ENCODE measurements at regions not wholly inside any gene's neighbourhood (a gene's known extent, or its start where the extent isn't known, plus 50 kb on each side); places are given as distances from the start of the nearest gene placed in this dataset.
A peak's percentile ranks its signal among the peaks of the same experiment; 100 is the strongest.

- Histone ChIP-seq H3K27ac (ENCODE audit: low read depth, low read length) (no peak overlapping the region), H3K9ac (ENCODE audit: low read depth in 1 of 3, low read length in 3 of 3) (no peak overlapping the region), H3K36me3 (ENCODE audit: control insufficient read depth in 3 of 3, insufficient read depth in 3 of 3, low read length in 3 of 3) (no peaks in the 10 kb centered on the region), H3K4me1 (ENCODE audit: control insufficient read depth in 3 of 3, insufficient read depth in 3 of 3, low read length in 3 of 3) (no peaks in the 10 kb centered on the region), H3K27me3 (ENCODE audit: control insufficient read depth in 3 of 3, insufficient read depth in 3 of 3, low read length in 3 of 3) (no peaks in the 10 kb centered on the region), H3K9me3 (ENCODE audit: control insufficient read depth in 3 of 3, low read length in 3 of 3) (no peaks in the 10 kb centered on the region), H3K4me3 (ENCODE audit: low read length in 3 of 3) (no peak overlapping the region)
These were observed 171.4 kb upstream of the BLID start for GRCh38 chr11:122287401-122287800.

GRCh38 chr11:122285070-122285988 lies 169.3 kb upstream of the BLID start:
- Histone ChIP-seq H3K4me1 (ENCODE audit: control insufficient read depth in 3 of 3, insufficient read depth in 3 of 3, low read length in 3 of 3) (peaks cover 3 to 5% (median 3%) of the 10 kb centered on the region in 3 donors), H3K9ac (ENCODE audit: low read depth in 1 of 3, low read length in 3 of 3) (no peak overlapping the region), H3K36me3 (ENCODE audit: control insufficient read depth in 3 of 3, insufficient read depth in 3 of 3, low read length in 3 of 3) (no peaks in the 10 kb centered on the region), H3K9me3 (ENCODE audit: control insufficient read depth in 3 of 3, low read length in 3 of 3) (no peaks in the 10 kb centered on the region), H3K27ac (ENCODE audit: low read depth, low read length) (no peak overlapping the region), H3K27me3 (ENCODE audit: control insufficient read depth in 3 of 3, insufficient read depth in 3 of 3, low read length in 3 of 3) (no peaks in the 10 kb centered on the region), H3K4me3 (ENCODE audit: low read length in 3 of 3) (no peak overlapping the region)

GRCh38 chr11:122280870-122281269 lies 164.9 kb upstream of the BLID start:
- Histone ChIP-seq H3K36me3 (ENCODE audit: control insufficient read depth in 3 of 3, insufficient read depth in 3 of 3, low read length in 3 of 3) (no peaks in the 10 kb centered on the region), H3K27me3 (ENCODE audit: control insufficient read depth in 3 of 3, insufficient read depth in 3 of 3, low read length in 3 of 3) (no peaks in the 10 kb centered on the region), H3K4me1 (ENCODE audit: control insufficient read depth in 3 of 3, insufficient read depth in 3 of 3, low read length in 3 of 3) (peaks cover 3 to 5% (median 3%) of the 10 kb centered on the region in 3 donors), H3K9me3 (ENCODE audit: control insufficient read depth in 3 of 3, low read length in 3 of 3) (no peaks in the 10 kb centered on the region), H3K4me3 (ENCODE audit: low read length in 3 of 3) (no peak overlapping the region), H3K27ac (ENCODE audit: low read depth, low read length) (no peak overlapping the region), H3K9ac (ENCODE audit: low read depth in 1 of 3, low read length in 3 of 3) (no peak overlapping the region)

- Histone ChIP-seq H3K27me3 (ENCODE audit: control insufficient read depth in 3 of 3, insufficient read depth in 3 of 3, low read length in 3 of 3) (no peaks in the 10 kb centered on the region), H3K4me3 (ENCODE audit: low read length in 3 of 3) (no peak overlapping the region), H3K9me3 (ENCODE audit: control insufficient read depth in 3 of 3, low read length in 3 of 3) (no peaks in the 10 kb centered on the region), H3K36me3 (ENCODE audit: control insufficient read depth in 3 of 3, insufficient read depth in 3 of 3, low read length in 3 of 3) (no peaks in the 10 kb centered on the region), H3K9ac (ENCODE audit: low read depth in 1 of 3, low read length in 3 of 3) (no peak overlapping the region), H3K4me1 (ENCODE audit: control insufficient read depth in 3 of 3, insufficient read depth in 3 of 3, low read length in 3 of 3) (peaks cover 3 to 5% (median 3%) of the 10 kb centered on the region in 3 donors), H3K27ac (ENCODE audit: low read depth, low read length) (no peak overlapping the region)
These were observed 163.2 kb upstream of the BLID start for GRCh38 chr11:122279194-122279593.

- Histone ChIP-seq H3K4me3 (ENCODE audit: low read length in 3 of 3) (no peak overlapping the region), H3K9ac (ENCODE audit: low read depth in 1 of 3, low read length in 3 of 3) (no peak overlapping the region), H3K36me3 (ENCODE audit: control insufficient read depth in 3 of 3, insufficient read depth in 3 of 3, low read length in 3 of 3) (no peaks in the 10 kb centered on the region), H3K27me3 (ENCODE audit: control insufficient read depth in 3 of 3, insufficient read depth in 3 of 3, low read length in 3 of 3) (no peaks in the 10 kb centered on the region), H3K4me1 (ENCODE audit: control insufficient read depth in 3 of 3, insufficient read depth in 3 of 3, low read length in 3 of 3) (peaks cover 3 to 5% (median 3%) of the 10 kb centered on the region in 3 donors), H3K9me3 (ENCODE audit: control insufficient read depth in 3 of 3, low read length in 3 of 3) (no peaks in the 10 kb centered on the region), H3K27ac (ENCODE audit: low read depth, low read length) (no peak overlapping the region)
These were observed 161.5 kb upstream of the BLID start for GRCh38 chr11:122277493-122277892.

- Histone ChIP-seq H3K27ac (ENCODE audit: low read depth, low read length) (no peak overlapping the region), H3K4me3 (ENCODE audit: low read length in 3 of 3) (no peak overlapping the region), H3K4me1 (ENCODE audit: control insufficient read depth in 3 of 3, insufficient read depth in 3 of 3, low read length in 3 of 3) (peaks cover 12 to 15% (median 13%) of the 10 kb centered on the region in 3 donors), H3K36me3 (ENCODE audit: control insufficient read depth in 3 of 3, insufficient read depth in 3 of 3, low read length in 3 of 3) (no peaks in the 10 kb centered on the region), H3K27me3 (ENCODE audit: control insufficient read depth in 3 of 3, insufficient read depth in 3 of 3, low read length in 3 of 3) (no peaks in the 10 kb centered on the region), H3K9me3 (ENCODE audit: control insufficient read depth in 3 of 3, low read length in 3 of 3) (no peaks in the 10 kb centered on the region), H3K9ac (ENCODE audit: low read depth in 1 of 3, low read length in 3 of 3) (no peak overlapping the region)
These were observed 160.2 kb upstream of the BLID start for GRCh38 chr11:122276221-122276620.

GRCh38 chr11:122275508-122275907 lies 159.5 kb upstream of the BLID start:
- no peak overlapping the region for H3K9ac ChIP-seq (ENCODE audit: low read depth in 1 of 3, low read length in 3 of 3)
- H3K36me3 ChIP-seq (ENCODE audit: control insufficient read depth in 3 of 3, insufficient read depth in 3 of 3, low read length in 3 of 3): no peaks in the 10 kb centered on the region
- no peaks in the 10 kb centered on the region for H3K9me3 ChIP-seq (ENCODE audit: control insufficient read depth in 3 of 3, low read length in 3 of 3)
- peaks cover 11 to 16% (median 14%) of the 10 kb centered on the region in 3 donors for H3K4me1 ChIP-seq (ENCODE audit: control insufficient read depth in 3 of 3, insufficient read depth in 3 of 3, low read length in 3 of 3)
- no peak overlapping the region for H3K27ac ChIP-seq (ENCODE audit: low read depth, low read length)
- H3K4me3 ChIP-seq (ENCODE audit: low read length in 3 of 3): no peak overlapping the region
- no peaks in the 10 kb centered on the region for H3K27me3 ChIP-seq (ENCODE audit: control insufficient read depth in 3 of 3, insufficient read depth in 3 of 3, low read length in 3 of 3)

- H3K4me3 ChIP-seq (ENCODE audit: low read length in 3 of 3): no peak overlapping the region
- no peak overlapping the region for H3K27ac ChIP-seq (ENCODE audit: low read depth, low read length)
- H3K9ac ChIP-seq (ENCODE audit: low read depth in 1 of 3, low read length in 3 of 3): no peak overlapping the region
- no peaks in the 10 kb centered on the region for H3K9me3 ChIP-seq (ENCODE audit: control insufficient read depth in 3 of 3, low read length in 3 of 3)
- H3K27me3 ChIP-seq (ENCODE audit: control insufficient read depth in 3 of 3, insufficient read depth in 3 of 3, low read length in 3 of 3): no peaks in the 10 kb centered on the region
- peaks cover 11 to 16% (median 14%) of the 10 kb centered on the region in 3 donors for H3K4me1 ChIP-seq (ENCODE audit: control insufficient read depth in 3 of 3, insufficient read depth in 3 of 3, low read length in 3 of 3)
- H3K36me3 ChIP-seq (ENCODE audit: control insufficient read depth in 3 of 3, insufficient read depth in 3 of 3, low read length in 3 of 3): no peaks in the 10 kb centered on the region
These were observed 157.6 kb upstream of the BLID start for GRCh38 chr11:122273476-122274191.

- no peaks in the 10 kb centered on the region for H3K9me3 ChIP-seq (ENCODE audit: control insufficient read depth in 3 of 3, low read length in 3 of 3)
These were observed 155.7 kb upstream of the BLID start for GRCh38 chr11:122271745-122272144.

GRCh38 chr11:122271137-122271536 lies 155.1 kb upstream of the BLID start:
- no peak overlapping the region for H3K9ac ChIP-seq (ENCODE audit: low read depth in 1 of 3, low read length in 3 of 3)
- peak overlapping the region; percentile 12 for H3K27ac ChIP-seq (ENCODE audit: low read depth, low read length)
- peaks cover 11 to 16% (median 14%) of the 10 kb centered on the region in 3 donors for H3K4me1 ChIP-seq (ENCODE audit: control insufficient read depth in 3 of 3, insufficient read depth in 3 of 3, low read length in 3 of 3)
- H3K4me3 ChIP-seq (ENCODE audit: low read length in 3 of 3): peak overlapping the region in 1 of 3 donors; percentile 3
- H3K36me3 ChIP-seq (ENCODE audit: control insufficient read depth in 3 of 3, insufficient read depth in 3 of 3, low read length in 3 of 3): no peaks in the 10 kb centered on the region
- no peaks in the 10 kb centered on the region for H3K27me3 ChIP-seq (ENCODE audit: control insufficient read depth in 3 of 3, insufficient read depth in 3 of 3, low read length in 3 of 3)
- H3K9me3 ChIP-seq (ENCODE audit: control insufficient read depth in 3 of 3, low read length in 3 of 3): no peaks in the 10 kb centered on the region

More at GRCh38 chr11:122271745-122272144, 155.7 kb upstream of the BLID start:
- Histone ChIP-seq H3K27ac (ENCODE audit: low read depth, low read length) (peak overlapping the region; percentile 12), H3K27me3 (ENCODE audit: control insufficient read depth in 3 of 3, insufficient read depth in 3 of 3, low read length in 3 of 3) (no peaks in the 10 kb centered on the region), H3K36me3 (ENCODE audit: control insufficient read depth in 3 of 3, insufficient read depth in 3 of 3, low read length in 3 of 3) (no peaks in the 10 kb centered on the region), H3K4me3 (ENCODE audit: low read length in 3 of 3) (no peak overlapping the region), H3K9ac (ENCODE audit: low read depth in 1 of 3, low read length in 3 of 3) (no peak overlapping the region), H3K4me1 (ENCODE audit: control insufficient read depth in 3 of 3, insufficient read depth in 3 of 3, low read length in 3 of 3) (peaks cover 11 to 16% (median 14%) of the 10 kb centered on the region in 3 donors)
